Gastrocnemius medialis (tissue), 4 donors: ENCODE measurements at regions not wholly inside any gene's neighbourhood (a gene's known extent, or its start where the extent isn't known, plus 50 kb on each side); places are given as distances from the start of the nearest gene placed in this dataset.

ENCODE experiments used
- ATAC-seq, 2 donors: fragments of 150-250 bp; one replicate each; pipeline ENCODE4 v1.9.1; 2016
- DNase-seq, 2 donors: peaks; one replicate each; pipeline ENCODE4 v3.0.0-alpha.2; 2019
- H3K27ac ChIP-seq, 4 donors: fragments of 200-600 bp; sonication (generic); 1 replicate in 1 of 4; 2 replicates in 3 of 4; pipeline ENCODE4 v1.5.1; 2016 to 2018; ENCODE audit warnings: mild to moderate bottlenecking in 2 of 4, moderate library complexity in 1 of 4
- H3K27me3 ChIP-seq, 3 donors: fragments of 200-600 bp; sonication (generic) in 2 of 3; 1 replicate in 1 of 3; 2 replicates in 2 of 3; pipeline versions ENCODE4 v1.5.1 to v1.6.0; 2016 to 2019; ENCODE audit warnings: mild to moderate bottlenecking in 1 of 3, moderate library complexity in 1 of 3
- H3K36me3 ChIP-seq, 2 donors: fragments of 200-600 bp; sonication (generic) in 1 of 2; one replicate each; pipeline ENCODE4 v1.5.1; 2017 to 2018
- H3K4me1 ChIP-seq, 2 donors: fragments of 200-600 bp; sonication (generic) in 1 of 2; one replicate each; pipeline ENCODE4 v1.5.1; 2016 to 2017; ENCODE audit warnings: mild to moderate bottlenecking in 2 of 2
- H3K4me3 ChIP-seq, 4 donors: fragments of 200-600 bp; sonication (generic) in 3 of 4; 1 replicate in 1 of 4; 2 replicates in 3 of 4; pipeline ENCODE4 v1.5.1; 2016 to 2019; ENCODE audit warnings: mild to moderate bottlenecking in 2 of 4
- H3K9me3 ChIP-seq, 3 donors: fragments of 200-600 bp; sonication (generic) in 2 of 3; 1 replicate in 1 of 3; 2 replicates in 2 of 3; pipeline ENCODE4 v1.5.1; 2016 to 2019
- POLR2A ChIP-seq, 2 donors: fragments of 450-650 bp; IDR thresholded peaks; one replicate each; pipeline ENCODE4 v1.6.1; 2017; ENCODE audit warnings: antibody characterized with exemption in 2 of 2, mild to moderate bottlenecking in 2 of 2, moderate library complexity in 2 of 2
- in situ Hi-C, 4 donors: fragments of 200-750 bp; cut with MboI; loops; one replicate each; pipeline versions ENCODE4 v1.15.0 to v1.8.0; 2017; ENCODE audit warnings: low sequenced_read_pairs in 4 of 4
- intact Hi-C: fragments of 100-400 bp; cut with DNase I; formaldehyde crosslinking; loops from one replicate; pipeline ENCODE4 v1.15.1; 2023; ENCODE audit warnings: low total_unique reads
- TF ChIP-seq, protein P1 (sequence below), 5 experiments: fragments of 450-650 bp in 3 of 5; fragments of 200-600 bp in 2 of 5; sonication (generic) in 2 of 5; IDR thresholded peaks in 4 of 5; conservative IDR thresholded peaks in 1 of 5; 1 replicate in 4 of 5; 2 replicates in 1 of 5; pipeline ENCODE4 v1.5.1; 2016 to 2019; ENCODE audit warnings: antibody characterized with exemption in 5 of 5, mild to moderate bottlenecking in 3 of 5, moderate library complexity in 3 of 5

DNA sequence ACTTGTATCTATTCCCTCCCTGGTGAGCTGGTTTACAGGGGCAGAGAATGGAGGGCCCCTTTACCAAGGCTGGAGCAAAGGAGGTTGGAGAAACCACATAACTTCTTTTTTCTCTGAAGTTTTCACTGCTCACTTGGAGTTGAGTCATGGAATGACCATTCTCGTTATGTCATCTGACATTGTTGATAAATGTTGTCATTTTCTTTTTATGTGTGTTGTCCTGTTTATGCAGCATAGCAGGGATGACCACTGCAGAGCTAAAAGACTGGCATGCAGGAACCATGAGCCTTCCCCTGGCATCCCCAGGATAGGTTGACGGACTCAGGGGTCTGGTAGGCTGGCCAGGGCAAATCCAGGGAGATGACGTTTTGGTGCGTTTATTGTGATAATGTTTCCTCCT, 256.8 kb upstream of the DDHD1 start:
- H3K27ac ChIP-seq, result no peak overlapping the region
- in situ Hi-C loops, result no loop called here
- H3K9me3 ChIP-seq, result no peaks in the 10 kb centered on the region
- TF ChIP-seq, protein P1, sequence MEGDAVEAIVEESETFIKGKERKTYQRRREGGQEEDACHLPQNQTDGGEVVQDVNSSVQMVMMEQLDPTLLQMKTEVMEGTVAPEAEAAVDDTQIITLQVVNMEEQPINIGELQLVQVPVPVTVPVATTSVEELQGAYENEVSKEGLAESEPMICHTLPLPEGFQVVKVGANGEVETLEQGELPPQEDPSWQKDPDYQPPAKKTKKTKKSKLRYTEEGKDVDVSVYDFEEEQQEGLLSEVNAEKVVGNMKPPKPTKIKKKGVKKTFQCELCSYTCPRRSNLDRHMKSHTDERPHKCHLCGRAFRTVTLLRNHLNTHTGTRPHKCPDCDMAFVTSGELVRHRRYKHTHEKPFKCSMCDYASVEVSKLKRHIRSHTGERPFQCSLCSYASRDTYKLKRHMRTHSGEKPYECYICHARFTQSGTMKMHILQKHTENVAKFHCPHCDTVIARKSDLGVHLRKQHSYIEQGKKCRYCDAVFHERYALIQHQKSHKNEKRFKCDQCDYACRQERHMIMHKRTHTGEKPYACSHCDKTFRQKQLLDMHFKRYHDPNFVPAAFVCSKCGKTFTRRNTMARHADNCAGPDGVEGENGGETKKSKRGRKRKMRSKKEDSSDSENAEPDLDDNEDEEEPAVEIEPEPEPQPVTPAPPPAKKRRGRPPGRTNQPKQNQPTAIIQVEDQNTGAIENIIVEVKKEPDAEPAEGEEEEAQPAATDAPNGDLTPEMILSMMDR (IDR thresholded peaks at IDR 0.05 in 4 of 5, conservative IDR thresholded peaks at IDR 0.05 in 1 of 5), result no peak
- TF ChIP-seq POLR2A (IDR thresholded peaks at IDR 0.05), result no peak
- no peaks in the 10 kb centered on the region for H3K4me1 ChIP-seq
- DNase-seq, result no peak
- H3K36me3 ChIP-seq, result no peaks in the 10 kb centered on the region
- no peak for ATAC-seq
- H3K4me3 ChIP-seq, result no peak overlapping the region
- intact Hi-C loops, result no loop called here
- no peaks in the 10 kb centered on the region for H3K27me3 ChIP-seq

DNA sequence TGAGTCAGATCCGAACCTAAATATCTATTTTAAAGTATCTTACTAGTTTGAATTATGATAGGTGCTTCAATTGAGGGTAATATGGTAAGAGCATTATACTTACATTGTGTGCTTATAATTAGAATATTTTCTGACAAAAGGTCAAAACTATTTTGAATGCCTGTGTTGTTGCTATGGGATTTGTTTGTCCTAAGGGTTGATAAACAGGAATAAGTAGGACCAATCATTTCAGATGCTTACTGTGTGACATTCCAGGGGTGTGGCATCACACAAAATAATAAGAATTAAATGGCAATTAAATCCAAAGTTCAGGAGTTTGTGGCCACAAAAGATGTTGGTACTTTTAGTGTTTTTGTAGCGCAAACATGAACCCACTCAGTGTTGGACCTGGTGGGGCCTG, 256.2 kb upstream of the DDHD1 start:
- ATAC-seq, result no peak
- intact Hi-C loops, result no loop called here
- Histone ChIP-seq H3K27me3 (no peaks in the 10 kb centered on the region), H3K4me1 (no peaks in the 10 kb centered on the region), H3K27ac (no peak overlapping the region), H3K9me3 (no peaks in the 10 kb centered on the region), H3K4me3 (no peak overlapping the region), H3K36me3 (no peaks in the 10 kb centered on the region)
- in situ Hi-C loops, result no loop called here
- no peak for DNase-seq
- no peak for TF ChIP-seq POLR2A (IDR thresholded peaks at IDR 0.05)
- TF ChIP-seq, protein P1 (IDR thresholded peaks at IDR 0.05 in 4 of 5, conservative IDR thresholded peaks at IDR 0.05 in 1 of 5), result no peak

DNA sequence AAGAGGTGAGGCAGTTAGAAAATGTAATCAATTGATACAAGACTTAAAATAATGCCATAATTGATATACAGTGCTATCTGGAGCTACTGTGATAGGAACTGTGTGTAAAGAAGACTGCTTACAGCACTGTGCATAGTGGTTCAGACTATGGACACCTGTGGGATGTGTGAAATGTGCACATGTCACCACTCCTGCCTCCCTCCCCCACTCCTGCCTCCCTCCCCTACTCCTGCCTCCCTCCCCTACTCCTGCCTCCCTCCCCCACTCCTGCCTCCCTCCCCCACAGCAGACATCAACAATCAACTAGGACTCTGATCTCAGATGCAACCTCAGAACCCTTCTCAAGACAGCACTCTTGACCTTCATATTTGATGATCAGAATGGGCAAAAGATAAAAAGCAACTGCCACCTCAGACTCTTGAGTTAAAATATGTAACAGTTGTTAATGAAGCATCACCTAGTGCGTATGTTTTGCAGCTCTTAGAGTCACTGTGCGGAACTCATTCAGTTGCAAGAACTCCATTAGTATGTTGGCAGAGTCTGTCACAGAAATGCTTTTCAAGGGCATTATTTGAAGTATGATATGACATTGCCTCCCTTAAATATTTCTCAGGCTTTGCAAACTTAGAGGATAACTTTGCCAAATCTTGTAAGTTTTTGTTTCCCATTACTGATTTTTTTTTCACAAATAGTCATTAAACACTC, 255.2 kb upstream of the DDHD1 start:
- Histone ChIP-seq H3K4me1 (no peaks in the 10 kb centered on the region), H3K27ac (no peak overlapping the region), H3K4me3 (no peak overlapping the region), H3K9me3 (no peaks in the 10 kb centered on the region), H3K36me3 (no peaks in the 10 kb centered on the region), H3K27me3 (no peaks in the 10 kb centered on the region)
- in situ Hi-C loops (no loop called here), intact Hi-C loops (no loop called here)
- TF ChIP-seq, protein P1 (IDR thresholded peaks at IDR 0.05 in 4 of 5, conservative IDR thresholded peaks at IDR 0.05 in 1 of 5), result no peak
- TF ChIP-seq POLR2A (IDR thresholded peaks at IDR 0.05), result no peak
- no peak for ATAC-seq
- no peak for DNase-seq

DNA sequence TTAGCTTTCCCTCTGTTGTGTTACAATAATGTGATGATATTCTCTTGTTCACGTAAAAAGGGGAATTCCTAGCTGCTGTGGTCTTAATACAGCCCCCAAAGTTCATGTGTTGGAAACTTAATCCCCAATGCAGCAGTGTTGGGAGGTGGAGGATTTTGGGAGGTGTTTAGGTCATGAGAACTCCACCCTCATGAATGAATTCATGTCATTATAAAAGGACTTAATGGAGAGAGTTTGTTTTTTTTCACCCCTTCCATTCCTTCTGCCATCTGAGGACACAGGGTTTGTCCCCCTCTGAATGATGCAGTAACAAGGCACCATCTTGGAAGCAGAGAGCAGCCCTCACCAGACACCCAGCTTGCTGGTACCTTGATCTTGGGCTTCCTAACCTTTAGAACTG, 253.4 kb upstream of the DDHD1 start:
- DNase-seq (no peak), ATAC-seq (no peak)
- intact Hi-C loops, result no loop called here
- Histone ChIP-seq H3K9me3 (no peaks in the 10 kb centered on the region), H3K36me3 (no peaks in the 10 kb centered on the region), H3K4me1 (no peaks in the 10 kb centered on the region), H3K4me3 (no peak overlapping the region), H3K27me3 (no peaks in the 10 kb centered on the region), H3K27ac (no peak overlapping the region)
- no peak for TF ChIP-seq POLR2A (IDR thresholded peaks at IDR 0.05)
- TF ChIP-seq, protein P1 (IDR thresholded peaks at IDR 0.05 in 4 of 5, conservative IDR thresholded peaks at IDR 0.05 in 1 of 5), result no peak
- in situ Hi-C loops, result no loop called here

DNA sequence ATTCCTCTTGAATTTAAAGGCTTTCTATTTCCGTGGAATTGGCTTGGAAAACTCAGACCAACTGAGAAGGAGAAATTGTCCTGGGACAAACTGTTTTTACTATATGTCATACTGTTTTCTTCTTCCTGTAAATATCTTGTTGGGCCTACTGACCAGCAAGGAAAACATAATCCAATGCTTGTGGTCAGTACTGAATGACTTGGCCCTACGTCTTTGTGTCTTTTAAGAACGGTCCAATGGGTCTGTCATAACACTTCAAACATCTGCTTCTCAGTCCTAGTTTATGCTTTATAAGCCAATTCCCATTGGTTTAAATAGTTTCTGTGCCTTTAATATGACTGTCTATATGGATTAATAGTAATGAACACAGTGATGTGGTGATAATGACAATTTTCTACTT, 248.5 kb upstream of the DDHD1 start:
- in situ Hi-C loops, result no loop called here
- Histone ChIP-seq H3K9me3 (no peaks in the 10 kb centered on the region), H3K4me1 (no peaks in the 10 kb centered on the region), H3K36me3 (no peaks in the 10 kb centered on the region), H3K27me3 (no peaks in the 10 kb centered on the region), H3K4me3 (no peak overlapping the region), H3K27ac (no peak overlapping the region)
- TF ChIP-seq POLR2A (IDR thresholded peaks at IDR 0.05), result no peak
- TF ChIP-seq, protein P1 (IDR thresholded peaks at IDR 0.05 in 4 of 5, conservative IDR thresholded peaks at IDR 0.05 in 1 of 5), result no peak
- intact Hi-C loops, result no loop called here
- DNase-seq (no peak), ATAC-seq (no peak)
